ENCODE measurements at regions not wholly inside any gene's neighbourhood (a gene's known extent, or its start where the extent isn't known, plus 50 kb on each side); places are given as distances from the start of the nearest gene placed in this dataset.

GRCh38 chr9:80885894-80886293 lies 803.5 kb downstream of the TLE1 start:
- ChIA-PET CTCF (no interaction called here), POLR2A (no interaction called here)
- no peaks in the 10 kb centered on the region for H3K9me3 ChIP-seq (ENCODE audit: control insufficient read depth, insufficient read depth, low read depth, low read length)
- no peaks in the 10 kb centered on the region for H3K27me3 ChIP-seq (ENCODE audit: control insufficient read depth, insufficient read depth, low read length)
- no peak for DNase-seq (ENCODE audit: low read depth, low spot score)
- H3K27ac ChIP-seq (ENCODE audit: low read length), result no peak overlapping the region
- in situ Hi-C loops (cut with HindIII; ENCODE audit: low pct_unique_long_range_greater_than_20kb, low sequenced_read_pairs), result no loop called here
- ATAC-seq, result no peak
- no TSS peak for BruUV-seq (replicated peaks)
- TF ChIP-seq SIN3A (IDR thresholded peaks at IDR 0.05; ENCODE audit: borderline replicate concordance, insufficient read depth, low read depth, low read length), result no peak
- TF ChIP-seq TCF7L2 (IDR thresholded peaks at IDR 0.05; ENCODE audit: low read depth, low read length), result no peak
- TF ChIP-seq POLR2AphosphoS5 (IDR thresholded peaks at IDR 0.05; ENCODE audit: low read depth, low read length), result no peak
- peak; percentile 25; the same call in 1 of the 2 replicates for TF ChIP-seq CTCF (IDR thresholded peaks at IDR 0.05)
- TF ChIP-seq REST (IDR thresholded peaks at IDR 0.05; ENCODE audit: insufficient read depth in 1 of 2, low read depth in 2 of 2, low read length in 1 of 2), result no peak
- H3K4me3 ChIP-seq (ENCODE audit: low read depth in 2 of 2, low read length in 2 of 2), result no peak overlapping the region
- no peaks in the 10 kb centered on the region for H3K4me1 ChIP-seq (ENCODE audit: control insufficient read depth, insufficient read depth, low read length)
- intact Hi-C loops (cut with micrococcal nuclease; ENCODE audit: unreplicated experiment), result no loop called here
- no peaks in the 10 kb centered on the region for H3K36me3 ChIP-seq (ENCODE audit: control insufficient read depth, insufficient read depth, low read length)

- Histone ChIP-seq H3K4me3 (ENCODE audit: low read depth in 2 of 2, low read length in 2 of 2) (no peak overlapping the region), H3K36me3 (ENCODE audit: control insufficient read depth, insufficient read depth, low read length) (no peaks in the 10 kb centered on the region), H3K27ac (ENCODE audit: low read length) (no peak overlapping the region), H3K4me1 (ENCODE audit: control insufficient read depth, insufficient read depth, low read length) (no peaks in the 10 kb centered on the region), H3K9me3 (ENCODE audit: control insufficient read depth, insufficient read depth, low read depth, low read length) (no peaks in the 10 kb centered on the region), H3K27me3 (ENCODE audit: control insufficient read depth, insufficient read depth, low read length) (no peaks in the 10 kb centered on the region)
- in situ Hi-C loops (cut with HindIII; ENCODE audit: low pct_unique_long_range_greater_than_20kb, low sequenced_read_pairs), result no loop called here
- intact Hi-C loops (cut with micrococcal nuclease; ENCODE audit: unreplicated experiment), result no loop called here
- no TSS peak for BruUV-seq (replicated peaks)
- ChIA-PET POLR2A (no interaction called here), CTCF (no interaction called here)
- TF ChIP-seq POLR2AphosphoS5 (IDR thresholded peaks at IDR 0.05; ENCODE audit: low read depth, low read length) (no peak), CTCF (IDR thresholded peaks at IDR 0.05) (no peak), REST (IDR thresholded peaks at IDR 0.05; ENCODE audit: insufficient read depth in 1 of 2, low read depth in 2 of 2, low read length in 1 of 2) (no peak), TCF7L2 (IDR thresholded peaks at IDR 0.05; ENCODE audit: low read depth, low read length) (no peak), SIN3A (IDR thresholded peaks at IDR 0.05; ENCODE audit: borderline replicate concordance, insufficient read depth, low read depth, low read length) (no peak)
- ATAC-seq, result no peak
- DNase-seq (ENCODE audit: low read depth, low spot score), result no peak
These were observed 805.3 kb downstream of the TLE1 start for GRCh38 chr9:80883826-80884579.

Data from Panc1 (cell line).